Inflammatory macrophage treated with lipopolysaccharide for 4 hours (primary cell): ENCODE measurements at regions not wholly inside any gene's neighbourhood (a gene's known extent, or its start where the extent isn't known, plus 50 kb on each side); places are given as distances from the start of the nearest gene placed in this dataset.
"Not testable (repeated sequence)": the region's sequence is repeated elsewhere in the genome, so short reads cannot be mapped to it uniquely, and the experiment has no call there.

Experiments used
- DNase-seq: peaks from one replicate; pipeline ENCODE4 v3.0.0-alpha.2; 2020

DNA sequence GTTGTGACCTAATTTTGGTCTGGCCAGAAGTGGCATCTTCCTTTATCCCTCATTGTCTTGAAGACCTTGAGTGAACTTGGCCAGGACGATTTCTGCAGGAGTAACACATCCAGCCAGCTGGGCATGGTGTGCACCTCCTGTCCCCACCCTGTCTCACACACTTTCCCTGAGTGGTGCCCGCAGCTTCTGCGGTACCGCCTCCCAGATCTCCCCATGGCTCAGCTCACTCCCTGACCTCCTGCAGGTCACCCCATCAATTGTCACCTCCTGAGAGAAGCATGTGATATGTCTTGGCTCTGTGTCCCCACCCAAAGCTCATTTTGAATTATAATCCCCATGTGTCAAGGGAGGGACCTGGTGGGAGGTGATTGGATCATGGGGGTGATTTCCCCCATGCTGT is 50.2 kb upstream of the TP53I11 start:
- no peak for DNase-seq

DNA sequence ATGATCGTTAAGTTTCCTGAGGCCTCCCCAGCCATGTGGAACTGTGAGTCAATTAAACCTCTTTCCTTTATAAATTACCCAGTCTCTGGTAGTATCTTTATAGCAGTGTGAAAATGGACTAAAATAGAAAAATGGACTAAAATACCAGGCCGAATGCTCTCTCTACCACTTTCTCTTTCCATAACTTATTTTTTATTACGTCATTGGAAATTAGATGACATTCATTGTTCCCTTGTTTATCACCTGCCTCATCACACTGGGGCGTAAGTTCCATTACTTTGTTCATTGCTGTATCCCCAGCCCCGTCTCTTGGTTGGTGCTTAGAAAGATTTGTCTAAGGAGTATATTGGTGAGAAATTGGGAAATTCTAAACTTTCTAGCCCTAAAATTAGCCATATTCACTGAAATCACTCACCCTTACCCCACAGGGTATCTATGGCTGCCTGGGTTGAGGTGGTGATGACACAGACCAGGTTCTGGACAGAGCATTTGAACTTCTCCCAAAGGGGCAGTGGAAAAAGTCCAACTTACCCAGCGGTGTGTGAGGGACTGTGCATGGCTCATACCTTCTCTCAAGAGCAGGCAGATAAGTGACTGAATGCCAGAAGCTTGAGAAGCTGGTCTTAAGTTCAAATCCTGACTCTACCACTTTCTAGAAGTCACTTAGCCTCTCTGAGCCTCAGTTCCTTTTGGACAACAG is 50.9 kb upstream of the TP53I11 start:
- no peak for DNase-seq

DNA sequence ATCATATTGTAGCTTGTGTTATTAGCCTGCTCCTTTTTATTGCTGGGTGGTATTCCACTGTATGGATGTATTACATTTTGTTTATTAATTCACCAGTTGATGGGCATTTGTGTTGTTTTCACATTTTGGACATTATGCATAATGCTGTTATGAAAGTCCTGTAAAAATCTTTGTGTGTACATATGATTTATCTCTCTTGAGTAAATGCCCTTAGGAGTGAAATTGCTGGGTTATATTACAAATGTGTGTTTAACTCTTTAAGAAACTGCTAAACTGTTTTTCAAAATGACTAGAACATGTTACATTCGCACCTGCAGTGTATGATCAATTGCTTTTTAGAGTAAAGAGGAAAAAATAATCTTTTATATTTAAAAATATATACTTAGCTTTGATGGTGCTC is 54.4 kb upstream of the TP53I11 start:
- no peak for DNase-seq

DNA sequence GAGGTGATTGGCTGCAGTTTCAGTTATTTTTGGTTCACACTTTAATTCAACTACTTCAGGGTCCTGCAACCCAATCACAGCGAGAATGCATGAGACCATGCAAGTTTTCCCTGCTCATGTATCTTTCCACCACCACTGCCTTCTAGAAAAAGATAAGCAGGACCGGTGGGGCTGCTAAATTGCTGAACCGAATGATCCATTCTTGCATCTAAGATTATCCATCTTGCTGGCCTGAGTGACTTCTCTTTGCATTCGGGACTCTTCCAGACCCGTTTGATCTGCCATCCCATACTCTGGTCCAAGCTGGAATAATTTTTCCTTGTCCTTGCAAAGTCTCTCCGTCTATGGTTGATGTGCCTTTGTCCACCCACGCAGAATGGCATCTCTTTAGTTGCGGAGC is 56.3 kb upstream of the TP53I11 start:
- no peak for DNase-seq

DNA sequence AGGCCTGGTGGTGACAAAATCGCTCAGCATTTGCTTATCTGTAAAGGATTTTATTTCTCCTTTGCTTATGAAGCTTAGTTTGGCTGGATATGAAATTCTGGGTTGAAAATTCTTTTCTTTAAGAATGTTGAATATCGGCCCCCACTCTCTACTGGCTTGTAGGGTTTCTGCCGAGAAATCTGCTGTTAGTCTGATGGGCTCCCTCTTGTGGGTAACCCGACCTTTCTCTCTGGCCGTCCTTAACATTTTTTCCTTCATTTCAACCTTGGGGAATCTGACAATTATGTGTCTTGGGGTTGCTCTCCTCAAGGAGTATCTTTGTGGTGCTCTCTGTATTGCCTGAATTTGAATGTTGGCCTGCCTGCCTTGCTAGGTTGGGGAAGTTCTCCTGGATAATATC is 65.3 kb upstream of the TP53I11 start:
- DNase-seq = not testable (repeated sequence)

GRCh38 chr11:45016446-45016845 is 65.8 kb upstream of the TP53I11 start:
- not testable (repeated sequence) for DNase-seq

DNA sequence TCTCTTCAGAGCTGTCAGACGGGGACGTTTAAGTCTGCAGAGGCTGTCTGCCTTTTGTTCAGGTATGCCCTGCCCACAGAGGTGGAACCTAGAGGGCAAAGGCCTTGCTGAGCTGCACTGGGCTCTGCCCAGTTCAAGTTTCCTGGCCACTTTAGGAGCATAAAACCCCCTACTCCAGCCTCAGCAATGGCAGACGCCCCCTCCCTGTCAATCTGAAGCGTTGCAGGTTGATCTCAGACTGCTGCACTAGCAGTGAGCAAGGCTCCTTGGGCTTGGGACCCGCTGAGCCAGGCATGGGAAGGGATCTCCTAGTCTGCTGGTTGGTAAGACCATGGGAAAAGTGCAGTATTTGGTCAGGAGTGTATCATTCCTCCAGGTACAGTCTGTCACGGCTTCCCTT is 66.6 kb upstream of the TP53I11 start:
- DNase-seq = no peak

DNA sequence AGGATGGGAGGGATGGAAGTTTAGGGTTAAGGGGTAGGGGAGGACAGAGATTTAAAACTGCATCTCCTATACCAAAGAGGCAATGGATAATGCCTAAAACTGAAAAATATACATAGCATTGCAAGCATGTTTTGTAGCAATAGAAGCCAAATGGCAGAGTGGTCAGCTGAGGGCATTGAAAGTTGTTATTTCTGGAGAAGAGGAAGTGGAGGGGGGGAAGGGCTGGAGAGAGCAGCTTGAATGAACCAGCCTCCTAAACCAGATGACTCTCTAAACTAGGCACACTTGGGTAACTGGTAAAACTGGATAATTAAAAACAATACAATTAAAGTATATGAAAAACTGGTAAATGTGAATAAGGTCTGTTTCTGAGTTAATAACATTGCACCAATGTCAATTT is 70.3 kb upstream of the TP53I11 start:
- DNase-seq = peak; percentile 62

- DNase-seq = no peak
Observed at GRCh38 chr11:45021692-45022141, 71.0 kb upstream of the TP53I11 start.

- no peak for DNase-seq
Observed at GRCh38 chr11:45022294-45023064, 71.8 kb upstream of the TP53I11 start.

DNA sequence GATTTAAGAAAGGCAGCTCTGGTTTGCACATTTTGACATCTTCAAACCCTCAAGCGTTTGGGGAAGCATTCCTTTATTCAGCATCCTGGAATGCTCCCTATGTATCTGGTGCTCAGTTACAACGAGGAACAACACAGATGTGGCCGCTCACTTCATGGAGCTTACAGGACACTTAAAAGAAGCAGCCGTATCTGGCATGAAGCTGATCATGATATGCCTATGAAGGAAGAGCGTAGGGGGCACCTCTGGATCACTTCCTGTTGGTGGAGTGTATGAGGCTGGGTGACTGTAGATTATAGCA is 72.3 kb upstream of the TP53I11 start:
- DNase-seq = no peak

- DNase-seq = no peak
Observed at GRCh38 chr11:45024316-45024715, 73.6 kb upstream of the TP53I11 start.

DNA sequence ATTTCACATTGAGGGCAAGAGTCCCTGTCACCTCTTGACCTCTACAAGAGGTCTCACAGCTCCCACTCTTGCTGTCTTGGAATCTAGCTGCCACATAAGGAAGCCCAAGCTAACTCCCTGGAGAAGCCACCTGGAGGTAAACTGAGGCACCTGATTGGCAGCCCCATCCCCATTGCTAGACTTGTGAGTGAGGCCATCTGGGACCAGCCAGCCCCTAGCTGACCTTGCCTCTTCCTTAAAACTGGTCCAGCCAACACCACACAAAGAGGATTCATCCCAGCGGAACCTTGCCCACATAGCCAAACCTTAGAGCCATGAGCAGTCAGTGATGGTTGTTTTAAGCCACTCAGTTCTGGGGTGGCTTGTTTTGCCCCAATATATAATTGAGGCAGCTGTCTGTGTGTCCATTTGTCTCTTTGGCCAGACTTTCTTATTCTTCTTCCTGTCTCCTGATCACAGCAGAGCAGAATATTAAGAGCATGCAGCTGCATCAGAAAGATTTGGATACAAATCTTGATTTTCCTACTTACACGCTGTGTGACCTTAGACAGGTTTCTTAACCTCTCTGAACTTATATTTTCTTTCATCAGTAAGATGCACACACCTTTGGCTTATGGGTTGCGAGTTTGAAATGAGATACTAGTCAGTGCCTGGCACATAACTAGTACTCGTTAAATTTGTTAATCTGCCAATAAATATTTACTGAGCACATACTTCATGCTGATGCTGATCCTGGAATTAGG is 74.3 kb upstream of the TP53I11 start:
- DNase-seq = no peak

DNA sequence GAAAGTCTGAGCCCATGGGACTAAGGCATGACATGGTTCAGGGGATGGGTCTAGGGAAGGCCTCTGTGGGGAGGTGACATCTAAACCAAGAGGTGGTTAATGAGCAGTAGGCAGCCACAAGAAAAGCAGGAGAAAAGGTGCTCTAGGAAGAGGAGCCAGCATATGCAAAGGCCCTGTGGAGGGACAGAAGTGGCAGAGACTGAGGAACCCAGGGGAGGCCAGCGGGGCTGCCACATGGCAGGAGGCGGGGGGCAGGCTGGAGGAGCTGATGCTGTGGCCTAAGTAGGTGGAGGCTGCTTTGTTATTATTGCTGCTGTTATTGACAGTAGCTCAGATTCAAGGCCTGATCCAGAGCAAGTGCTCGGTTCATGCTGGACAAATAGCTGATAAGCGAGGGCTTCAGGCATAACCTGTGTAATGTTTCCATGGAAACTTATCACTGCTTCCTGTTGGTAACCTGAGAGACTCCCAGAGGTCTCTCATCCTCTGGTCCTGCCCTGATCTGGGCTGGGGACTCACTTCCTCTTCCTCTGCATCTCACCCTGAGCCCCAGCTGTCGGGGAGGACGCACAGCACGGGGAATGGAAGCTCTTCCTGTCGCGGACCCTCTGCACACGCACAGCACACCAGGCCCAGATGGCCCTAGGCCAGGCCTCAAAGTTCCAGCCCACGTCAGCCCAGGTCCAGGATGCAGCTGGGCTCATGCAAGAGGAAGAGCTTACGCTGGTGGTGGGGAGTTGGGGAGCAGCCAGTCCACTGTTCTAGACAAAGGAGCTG is 75.2 kb upstream of the TP53I11 start:
- DNase-seq = no peak

GRCh38 chr11:45026835-45027234 is 76.2 kb upstream of the TP53I11 start:
- no peak for DNase-seq

- no peak for DNase-seq
Observed at GRCh38 chr11:45027312-45027711, 76.6 kb upstream of the TP53I11 start.

- peak; percentile 33 for DNase-seq
Observed at GRCh38 chr11:45028911-45029682, 78.4 kb upstream of the TP53I11 start.

DNA sequence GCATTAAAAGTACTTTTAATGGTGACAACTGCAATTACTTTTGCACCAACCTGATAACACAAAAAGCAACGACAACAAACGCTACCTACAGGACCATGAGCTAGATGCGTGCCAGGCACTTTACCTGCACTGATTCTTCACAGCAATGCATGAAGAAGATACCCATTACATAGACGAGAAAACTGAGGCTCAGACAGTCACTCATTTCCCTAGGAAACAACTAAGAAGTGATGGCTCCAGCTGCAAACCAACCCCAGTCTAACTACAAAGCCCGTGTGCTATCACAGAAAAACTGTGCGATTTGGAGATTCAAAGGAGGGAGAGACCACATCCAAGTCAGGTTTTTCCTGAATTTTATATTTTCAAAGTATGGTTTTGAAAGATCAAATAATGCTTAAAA is 80.1 kb upstream of the TP53I11 start:
- no peak for DNase-seq

DNA sequence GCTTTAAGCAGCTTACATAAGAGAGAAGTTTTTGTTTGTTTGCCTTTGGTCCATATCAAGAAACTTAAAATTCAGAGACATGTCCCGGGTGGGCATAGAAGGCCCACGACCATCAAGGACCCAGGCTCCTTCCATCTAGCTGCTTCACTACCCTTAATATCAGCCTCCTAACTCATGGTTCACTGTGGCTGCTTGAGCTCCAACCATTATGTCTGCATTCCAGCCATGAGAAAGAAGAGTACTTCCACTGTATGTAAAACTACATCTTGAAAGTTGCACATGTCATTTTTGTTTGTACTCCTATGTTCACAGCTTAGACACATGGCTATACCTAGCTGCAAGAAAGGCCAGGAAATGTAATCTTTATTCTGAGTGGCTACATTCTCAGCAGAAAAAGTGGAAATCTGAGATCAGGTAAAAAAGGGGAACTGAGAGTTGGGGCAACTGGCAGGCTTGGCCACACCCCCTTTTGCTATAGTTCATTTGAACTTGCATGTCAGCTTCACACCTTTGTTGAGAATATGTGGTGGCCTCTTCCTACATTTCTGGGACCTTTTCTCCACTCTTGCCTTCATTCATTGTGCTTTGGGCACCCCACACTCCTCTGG is 81.3 kb upstream of the TP53I11 start:
- peak; percentile 26 for DNase-seq

DNA sequence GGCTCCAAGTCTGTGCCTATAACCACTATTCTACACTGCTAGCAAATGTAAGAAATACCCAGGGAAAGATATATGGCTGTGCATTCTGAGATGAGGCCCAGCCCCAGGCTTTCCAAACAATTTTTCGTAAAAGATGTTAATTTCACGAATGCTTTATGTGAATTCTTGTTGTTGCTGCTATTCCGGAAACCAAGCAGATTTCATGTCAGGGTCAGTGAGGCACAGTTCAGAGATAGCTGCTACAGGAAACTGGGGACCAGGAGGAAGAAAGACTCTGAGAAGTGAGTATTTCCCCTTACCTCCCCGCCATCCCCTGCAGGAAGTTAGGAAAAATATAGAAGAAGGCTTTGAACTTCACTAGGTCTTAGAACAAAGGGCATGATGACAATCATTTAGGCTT is 84.7 kb upstream of the TP53I11 start:
- no peak for DNase-seq

DNA sequence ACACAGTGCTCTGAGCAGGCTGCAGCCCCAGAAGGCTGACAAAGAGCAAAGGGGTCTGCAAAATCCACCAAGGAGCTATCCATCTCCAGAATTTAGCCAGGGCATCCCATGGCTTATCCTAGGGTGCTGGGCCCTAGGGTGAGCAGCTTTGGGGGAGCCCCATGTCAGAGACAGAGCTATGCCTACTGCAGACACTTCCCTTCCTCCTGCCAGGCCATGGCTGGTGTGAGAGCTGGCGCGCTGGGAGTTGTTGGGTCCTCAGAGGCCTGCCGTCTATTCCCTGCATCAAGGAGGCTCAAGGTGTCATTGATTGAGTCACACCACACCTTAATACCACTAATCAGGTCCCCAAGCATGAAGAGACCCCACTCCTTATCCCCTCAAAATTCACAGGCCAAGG is 85.3 kb upstream of the TP53I11 start:
- no peak for DNase-seq

- no peak for DNase-seq
Observed at GRCh38 chr11:45036733-45037132, 86.0 kb upstream of the TP53I11 start.
